NCI-H82 treated with DMSO at 0.1 percent for 48 hours (cell line): ENCODE measurements at regions not wholly inside any gene's neighbourhood (a gene's known extent, or its start where the extent isn't known, plus 50 kb on each side); places are given as distances from the start of the nearest gene placed in this dataset.

Experiments
- DNase-seq: peaks from one replicate; lab custom pipeline; 2025; ENCODE audit not compliant: unreplicated experiment; lab: John Stamatoyannopoulos, UW

- DNase-seq: no peak
Measured at GRCh38 chr5:53361708-53362107, 118.7 kb upstream of the FST start.

DNA sequence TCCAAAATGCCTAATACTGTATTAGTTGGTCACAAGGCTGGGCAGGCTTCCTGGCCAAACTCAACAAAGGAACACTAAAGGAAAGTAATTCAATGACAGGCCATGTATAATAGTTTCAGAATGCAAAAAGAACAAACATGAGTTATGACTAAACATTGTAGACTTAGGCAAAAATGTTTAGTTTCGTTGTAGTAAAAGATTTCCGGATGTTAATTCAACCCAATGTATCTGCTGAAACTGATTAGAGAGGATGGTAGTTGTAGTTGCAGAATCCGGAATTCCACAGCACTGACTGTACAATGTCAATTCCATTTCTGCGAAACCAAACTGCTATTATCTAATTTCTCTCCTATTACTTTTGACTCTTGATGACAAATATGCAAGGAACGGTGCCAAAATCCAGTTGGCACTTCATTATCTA, 117.9 kb upstream of the FST start:
- DNase-seq: no peak

DNA sequence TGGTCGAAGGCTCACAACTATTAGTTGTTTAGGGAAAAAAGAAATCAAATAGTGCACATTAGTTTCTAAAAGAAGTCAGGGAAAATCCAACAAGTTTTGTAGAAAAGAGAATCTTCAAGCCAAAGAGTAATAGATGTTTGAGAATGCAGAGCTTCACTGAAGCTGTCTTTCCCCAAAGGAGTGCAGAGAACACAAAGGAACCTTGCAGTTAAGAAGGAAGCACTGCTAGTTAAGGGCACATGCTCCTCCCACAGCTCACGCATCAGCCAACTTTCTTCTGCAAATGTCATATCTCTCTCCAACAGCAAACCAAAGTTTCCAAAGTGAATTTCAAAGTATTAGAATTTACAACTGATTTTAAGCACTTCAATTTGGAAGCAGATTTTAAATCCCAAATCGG, 116.4 kb upstream of the FST start:
- DNase-seq: no peak

DNA sequence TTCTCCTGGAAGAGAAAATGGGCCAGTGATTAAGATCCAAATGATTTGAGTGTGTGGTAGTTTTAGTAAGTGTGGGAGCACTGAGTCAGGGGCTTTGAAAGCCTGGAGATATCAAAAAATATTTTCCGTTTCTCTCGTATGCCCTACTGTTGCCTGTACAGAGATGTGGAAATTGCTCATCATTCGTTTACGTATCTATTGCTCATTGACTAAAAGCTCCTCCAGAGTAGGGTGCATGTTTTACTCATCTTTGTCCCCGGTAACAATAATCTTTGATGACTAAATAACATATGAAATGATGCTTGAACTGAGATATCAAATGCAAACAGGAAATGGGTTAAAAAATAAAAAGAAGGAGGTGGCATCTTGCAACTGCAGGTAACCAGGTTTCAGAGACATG, 114.2 kb upstream of the FST start:
- no peak for DNase-seq

DNA sequence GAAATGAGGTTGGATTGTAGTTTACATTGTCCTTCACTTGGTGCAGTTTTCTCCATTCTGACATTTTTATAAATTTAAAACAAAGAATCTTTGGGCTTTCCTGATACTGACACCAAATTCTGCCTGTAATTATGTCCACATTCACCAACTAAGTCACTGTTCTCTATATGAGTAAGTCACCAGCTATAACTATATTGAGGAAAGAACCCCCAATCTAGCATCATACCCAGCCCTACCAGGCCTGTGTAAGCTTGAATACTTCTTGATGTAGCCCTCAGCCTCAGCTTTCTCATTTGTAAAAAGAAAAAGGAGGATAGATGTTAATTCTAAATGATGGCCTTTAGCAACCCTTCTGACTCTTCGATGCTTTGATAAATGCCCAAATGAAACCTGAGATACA, 112.7 kb upstream of the FST start:
- DNase-seq: no peak

- no peak for DNase-seq
Measured at GRCh38 chr5:53368516-53368915, 111.9 kb upstream of the FST start.

- no peak for DNase-seq
Measured at GRCh38 chr5:53368966-53369605, 111.3 kb upstream of the FST start.

DNA sequence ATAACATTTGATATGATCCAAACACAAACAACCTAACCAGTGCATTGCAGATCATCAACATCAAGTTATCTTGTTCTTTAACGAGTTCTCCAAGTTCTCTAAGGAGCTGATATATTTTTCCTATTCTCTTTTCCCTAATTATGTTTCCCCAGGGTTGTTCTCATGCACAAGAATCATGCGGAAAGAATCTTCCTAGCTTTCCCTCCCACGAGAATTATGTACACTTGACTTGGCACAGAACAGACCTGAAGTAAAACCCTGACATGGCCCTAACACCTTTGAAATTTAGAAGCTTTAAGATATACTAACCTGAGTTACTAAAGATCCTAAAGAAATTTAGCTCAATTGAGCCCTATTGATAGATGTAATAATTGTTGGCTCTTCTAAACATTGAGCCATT, 110.7 kb upstream of the FST start:
- no peak for DNase-seq

- no peak for DNase-seq
Measured at GRCh38 chr5:53373451-53374158, 106.8 kb upstream of the FST start.

DNA sequence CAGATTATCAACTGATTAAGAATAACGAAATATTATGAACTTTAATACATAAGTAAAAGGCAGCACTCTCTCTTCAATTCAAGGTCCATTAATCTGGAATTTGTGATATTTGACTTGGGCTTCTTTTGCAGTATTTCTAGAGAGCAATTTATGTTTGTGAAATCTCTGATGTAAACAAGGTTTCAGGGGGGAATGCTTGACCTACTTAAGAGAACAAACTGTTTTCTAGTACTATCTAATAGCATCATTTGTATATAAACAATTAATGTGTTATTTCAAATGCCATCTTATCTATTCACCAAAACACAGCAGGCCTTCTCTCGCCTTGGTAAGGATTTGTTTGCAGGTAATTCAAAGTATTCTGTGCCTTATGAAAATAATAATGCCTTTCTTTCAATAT, 103.6 kb upstream of the FST start:
- DNase-seq: no peak

DNA sequence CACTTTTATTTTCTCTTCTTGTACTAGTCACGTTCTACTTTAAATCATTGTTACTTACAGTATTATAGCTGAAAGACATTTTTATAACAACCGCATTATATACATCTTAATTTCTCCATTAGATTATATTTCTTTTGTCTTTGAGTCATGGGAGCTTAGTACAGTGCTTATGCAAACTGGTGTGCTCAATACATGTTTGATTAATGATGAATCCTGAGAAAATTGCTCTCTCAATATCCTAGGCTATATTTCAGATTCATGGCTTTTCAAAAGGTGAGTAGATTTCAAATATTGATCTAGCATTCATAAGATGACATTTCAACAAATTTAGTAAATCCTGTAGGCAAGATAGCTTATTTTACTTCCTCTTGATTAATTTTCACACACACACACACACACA, 102.2 kb upstream of the FST start:
- DNase-seq: no peak

- no peak for DNase-seq
Measured at GRCh38 chr5:53378590-53379247, 101.7 kb upstream of the FST start.

DNA sequence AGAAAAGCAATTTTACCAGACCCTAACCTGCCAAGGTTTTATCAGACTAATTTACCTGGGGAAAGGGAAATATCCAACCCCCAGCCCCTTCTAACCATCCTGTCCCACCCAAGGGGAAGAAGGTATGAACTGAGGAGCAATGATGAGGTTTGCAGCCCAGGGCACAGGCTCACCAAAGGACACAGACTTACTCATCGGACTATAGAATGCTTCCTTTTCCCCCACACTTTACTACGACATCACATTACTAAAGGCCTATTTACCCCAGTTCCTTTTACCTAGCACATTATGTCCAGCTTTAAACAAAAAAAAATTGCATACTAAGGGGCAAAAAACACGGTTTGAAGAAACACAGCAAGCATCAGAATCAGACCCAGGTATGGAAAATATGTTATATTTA, 94.1 kb upstream of the FST start:
- no peak for DNase-seq

- DNase-seq: no peak
Measured at GRCh38 chr5:53389093-53389492, 91.3 kb upstream of the FST start.

GRCh38 chr5:53392073-53392472, 88.4 kb upstream of the FST start:
- no peak for DNase-seq

GRCh38 chr5:53394808-53395207, 85.6 kb upstream of the FST start:
- DNase-seq: no peak

DNA sequence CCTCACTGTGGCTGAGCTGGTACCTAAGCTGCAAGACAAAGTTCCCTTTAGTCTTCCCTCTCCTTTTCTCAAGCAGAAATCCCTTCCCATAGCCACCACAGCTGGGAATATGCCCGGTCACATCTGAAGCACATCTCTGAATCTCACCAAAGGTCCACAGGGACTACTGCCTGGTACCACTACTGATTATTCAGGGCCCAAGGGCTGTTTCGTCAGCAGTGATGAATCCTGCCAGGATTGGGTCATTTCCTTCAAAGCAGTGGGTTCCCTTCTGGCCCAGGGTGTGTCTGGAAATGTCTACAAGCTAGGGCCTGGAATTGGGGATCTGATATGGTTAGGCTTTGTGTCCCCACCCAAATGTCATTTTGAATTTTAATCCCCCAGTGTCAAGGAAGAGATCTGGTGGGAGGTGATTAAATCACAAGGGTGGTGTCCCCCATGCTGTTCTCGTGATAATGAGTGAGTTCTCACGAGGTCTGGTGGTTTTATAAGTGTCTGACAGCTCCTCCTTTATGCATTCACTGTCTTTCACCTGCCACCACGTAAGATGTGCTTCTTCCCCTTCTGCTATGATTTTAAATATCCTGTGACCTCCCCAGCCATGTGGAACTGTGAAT, 83.2 kb upstream of the FST start:
- DNase-seq: no peak

- no peak for DNase-seq
Measured at GRCh38 chr5:53397845-53398244, 82.6 kb upstream of the FST start.

- no peak for DNase-seq
Measured at GRCh38 chr5:53399926-53400697, 80.3 kb upstream of the FST start.

- no peak for DNase-seq
Measured at GRCh38 chr5:53403291-53403690, 77.1 kb upstream of the FST start.

DNA sequence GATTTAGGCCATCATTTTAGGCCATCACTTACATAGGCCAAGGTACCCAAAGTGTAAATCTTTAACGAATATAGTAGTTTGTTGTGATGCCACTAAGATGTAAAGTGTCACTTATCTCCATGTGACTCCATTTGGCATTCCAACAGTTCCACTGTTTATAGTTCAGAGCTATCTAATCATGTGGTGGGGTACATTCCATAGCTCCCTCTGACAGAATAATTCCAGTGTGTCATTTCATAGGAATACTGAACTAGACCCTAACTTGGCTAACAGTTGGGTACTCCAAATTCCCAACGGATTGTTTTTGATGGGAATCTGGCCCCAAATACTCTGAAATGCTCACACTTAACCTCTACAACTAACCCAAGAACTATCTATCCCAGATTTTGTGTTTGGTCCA, 76.7 kb upstream of the FST start:
- DNase-seq: no peak
